ENCODE measurements at regions not wholly inside any gene's neighbourhood (a gene's known extent, or its start where the extent isn't known, plus 50 kb on each side); places are given as distances from the start of the nearest gene placed in this dataset.

DNA sequence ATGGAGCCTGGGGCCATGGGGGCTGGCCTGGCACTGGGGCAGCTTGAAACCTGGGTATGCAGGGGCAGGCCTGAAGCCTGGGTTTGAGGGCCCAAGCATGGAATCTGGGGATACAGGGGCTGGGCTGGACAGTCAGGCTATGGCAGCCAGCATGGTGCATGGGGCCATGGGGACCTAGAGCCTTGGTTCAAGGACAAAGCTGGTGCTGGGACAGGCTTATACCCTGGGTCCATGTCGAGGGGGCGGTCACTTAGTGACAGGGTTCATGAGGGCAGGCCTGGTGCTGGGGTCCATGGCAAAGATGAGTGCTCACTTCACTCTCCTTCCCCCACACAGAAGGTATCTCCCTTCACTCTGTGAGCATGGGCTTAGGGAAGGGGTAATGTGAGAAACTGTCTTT lies 116.2 kb downstream of the BBS10 start:
- ATAC-seq (no peak), FAIRE-seq (no peak), DNase-seq (ENCODE audit: low spot score) (no peak)
- ChIA-PET CTCF (ENCODE audit: low intra/inter-chr PET ratio, low total read pairs) (no interaction called here), POLR2A (no interaction called here)
- TF ChIP-seq, protein P1, sequence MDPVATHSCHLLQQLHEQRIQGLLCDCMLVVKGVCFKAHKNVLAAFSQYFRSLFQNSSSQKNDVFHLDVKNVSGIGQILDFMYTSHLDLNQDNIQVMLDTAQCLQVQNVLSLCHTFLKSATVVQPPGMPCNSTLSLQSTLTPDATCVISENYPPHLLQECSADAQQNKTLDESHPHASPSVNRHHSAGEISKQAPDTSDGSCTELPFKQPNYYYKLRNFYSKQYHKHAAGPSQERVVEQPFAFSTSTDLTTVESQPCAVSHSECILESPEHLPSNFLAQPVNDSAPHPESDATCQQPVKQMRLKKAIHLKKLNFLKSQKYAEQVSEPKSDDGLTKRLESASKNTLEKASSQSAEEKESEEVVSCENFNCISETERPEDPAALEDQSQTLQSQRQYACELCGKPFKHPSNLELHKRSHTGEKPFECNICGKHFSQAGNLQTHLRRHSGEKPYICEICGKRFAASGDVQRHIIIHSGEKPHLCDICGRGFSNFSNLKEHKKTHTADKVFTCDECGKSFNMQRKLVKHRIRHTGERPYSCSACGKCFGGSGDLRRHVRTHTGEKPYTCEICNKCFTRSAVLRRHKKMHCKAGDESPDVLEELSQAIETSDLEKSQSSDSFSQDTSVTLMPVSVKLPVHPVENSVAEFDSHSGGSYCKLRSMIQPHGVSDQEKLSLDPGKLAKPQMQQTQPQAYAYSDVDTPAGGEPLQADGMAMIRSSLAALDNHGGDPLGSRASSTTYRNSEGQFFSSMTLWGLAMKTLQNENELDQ (CRISPR knock-in tag; IDR thresholded peaks at IDR 0.05; ENCODE audit: borderline replicate concordance), result no peak
- TF ChIP-seq SRSF4 (IDR thresholded peaks at IDR 0.05; ENCODE audit: low read depth, low read length, poor library complexity, severe bottlenecking), result no peak
- no peak for TF ChIP-seq SOX5 (CRISPR knock-in tag; IDR thresholded peaks at IDR 0.05; ENCODE audit: borderline replicate concordance)
- no peak for TF ChIP-seq RXRB (CRISPR knock-in tag; IDR thresholded peaks at IDR 0.05; ENCODE audit: borderline replicate concordance)
- TF ChIP-seq, protein P2, sequence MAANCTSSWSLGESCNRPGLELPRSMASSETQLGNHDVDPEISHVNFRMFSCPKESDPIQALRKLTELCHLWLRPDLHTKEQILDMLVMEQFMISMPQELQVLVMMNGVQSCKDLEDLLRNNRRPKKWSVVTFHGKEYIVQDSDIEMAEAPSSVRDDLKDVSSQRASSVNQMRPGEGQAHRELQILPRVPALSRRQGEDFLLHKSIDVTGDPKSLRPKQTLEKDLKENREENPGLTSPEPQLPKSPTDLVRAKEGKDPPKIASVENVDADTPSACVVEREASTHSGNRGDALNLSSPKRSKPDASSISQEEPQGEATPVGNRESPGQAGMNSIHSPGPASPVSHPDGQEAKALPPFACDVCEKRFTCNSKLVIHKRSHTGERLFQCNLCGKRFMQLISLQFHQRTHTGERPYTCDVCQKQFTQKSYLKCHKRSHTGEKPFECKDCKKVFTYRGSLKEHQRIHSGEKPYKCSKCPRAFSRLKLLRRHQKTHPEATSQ (CRISPR knock-in tag; IDR thresholded peaks at IDR 0.05; ENCODE audit: borderline replicate concordance), result no peak
- TF ChIP-seq ZFY (CRISPR knock-in tag; IDR thresholded peaks at IDR 0.05), result no peak
- TF ChIP-seq, protein P3, sequence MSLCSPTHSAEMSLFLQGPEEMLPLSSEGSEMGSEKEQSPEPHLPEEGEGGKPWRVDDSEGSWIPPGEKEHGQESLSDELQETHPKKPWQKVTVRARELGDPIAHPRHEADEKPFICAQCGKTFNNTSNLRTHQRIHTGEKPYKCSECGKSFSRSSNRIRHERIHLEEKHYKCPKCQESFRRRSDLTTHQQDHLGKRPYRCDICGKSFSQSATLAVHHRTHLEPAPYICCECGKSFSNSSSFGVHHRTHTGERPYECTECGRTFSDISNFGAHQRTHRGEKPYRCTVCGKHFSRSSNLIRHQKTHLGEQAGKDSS (CRISPR knock-in tag; IDR thresholded peaks at IDR 0.05; ENCODE audit: borderline replicate concordance, low read depth), result no peak
- TF ChIP-seq NFKB2 (CRISPR knock-in tag; IDR thresholded peaks at IDR 0.05; ENCODE audit: borderline replicate concordance), result no peak
- no peak for TF ChIP-seq ZNF766 (CRISPR knock-in tag; IDR thresholded peaks at IDR 0.05; ENCODE audit: borderline replicate concordance)
- no peaks in the 10 kb centered on the region for H3K36me3 ChIP-seq (replicated peaks in 1 of 2; ENCODE audit: control insufficient read depth in 1 of 2, insufficient read depth in 2 of 2, low read length in 2 of 2)
- WGBS (ENCODE audit: low lambda C conversion rate), result no CpG with 5 or more reads among the region's 2 CpGs
- no peak overlapping the region for H2AFZ ChIP-seq (ENCODE audit: low read length)
- no peak overlapping the region for H3K9ac ChIP-seq (ENCODE audit: insufficient read depth, low read depth, low read length)
- no peak overlapping the region for H3K27ac ChIP-seq (ENCODE audit: extremely low read length, insufficient read depth, low read length)
- no peak overlapping the region for H3K4me2 ChIP-seq (ENCODE audit: low read depth, low read length)
- H3K79me2 ChIP-seq (ENCODE audit: insufficient read depth, low read length), result no peaks in the 10 kb centered on the region
- no peaks in the 10 kb centered on the region for H3K27me3 ChIP-seq (ENCODE audit: control insufficient read depth in 1 of 2, insufficient read depth in 2 of 2, low read length in 2 of 2)
- H4K20me1 ChIP-seq (ENCODE audit: insufficient read depth, low read length), result no peaks in the 10 kb centered on the region
- H3K9me3 ChIP-seq (ENCODE audit: low read length), result no peaks in the 10 kb centered on the region
- no TSS peak for BruUV-seq (replicated peaks)
- no peaks in the 10 kb centered on the region for H3K4me1 ChIP-seq (ENCODE audit: insufficient read depth, low read length)
- intact Hi-C loops (cut with micrococcal nuclease; ENCODE audit: unreplicated experiment) (no loop called here), in situ Hi-C loops (cut with HindIII; ENCODE audit: extremely low pct_ligation_motif_present, low pct_unique_long_range_greater_than_20kb) (no loop called here)
- H3K4me3 ChIP-seq (replicated peaks in 1 of 3; ENCODE audit: insufficient read depth in 1 of 3, low read depth in 2 of 3, low read length in 3 of 3), result no peak overlapping the region
